HepG2 (cell line): ENCODE measurements at regions not wholly inside any gene's neighbourhood (a gene's known extent, or its start where the extent isn't known, plus 50 kb on each side); places are given as distances from the start of the nearest gene placed in this dataset.
A peak's percentile ranks its signal among the peaks of the same experiment; 100 is the strongest.

Source experiments
- AKAP8 ChIP-seq: sonication (generic); formaldehyde crosslinking; IDR thresholded peaks from 2 replicates; pipeline ENCODE4 v1.5.1; 2020; ENCODE audit warnings: mild to moderate bottlenecking, missing genetic modification reagents
- ATF2 ChIP-seq: sonication (generic); formaldehyde crosslinking; IDR thresholded peaks from 2 replicates; pipeline ENCODE4 v1.4.0; 2020; ENCODE audit warnings: missing genetic modification reagents
- FOSL1 ChIP-seq: sonication (generic); formaldehyde crosslinking; IDR thresholded peaks from 2 replicates; pipeline ENCODE4 v1.9.0; 2021; ENCODE audit warnings: missing genetic modification reagents, borderline replicate concordance
- HIVEP1 ChIP-seq: sonication (generic); formaldehyde crosslinking; IDR thresholded peaks from 2 replicates; pipeline ENCODE4 v1.4.0; 2020; ENCODE audit warnings: mild to moderate bottlenecking, missing genetic modification reagents
- KDM1A ChIP-seq: IDR thresholded peaks from 2 replicates; pipeline ENCODE4 v1.6.1; 2016; ENCODE audit warnings: missing compliant biosample characterization
- KMT2A ChIP-seq: sonication (generic); formaldehyde crosslinking; IDR thresholded peaks from 2 replicates; pipeline ENCODE4 v1.4.0; 2020; ENCODE audit warnings: missing genetic modification reagents
- NCOA2 ChIP-seq: sonication (generic); formaldehyde crosslinking; IDR thresholded peaks from 2 replicates; pipeline ENCODE4 v1.8.0; 2022; ENCODE audit warnings: inconsistent platforms
- NONO ChIP-seq, 2 experiments: fragments of 450-650 bp in 1 of 2; sonication (generic) in 1 of 2; formaldehyde crosslinking in 1 of 2; IDR thresholded peaks in 1 of 2; conservative IDR thresholded peaks in 1 of 2; 2 replicates each; pipeline versions ENCODE4 v1.6.1 to v1.8.0; 2017 to 2022; ENCODE audit warnings: mild to moderate bottlenecking in 1 of 2, missing genetic modification reagents in 1 of 2, moderate library complexity in 1 of 2
- NR3C1 ChIP-seq: sonication (generic); formaldehyde crosslinking; IDR thresholded peaks from 2 replicates; pipeline ENCODE4 v1.4.0; 2020; ENCODE audit warnings: missing genetic modification reagents
- PHF20 ChIP-seq: sonication (generic); formaldehyde crosslinking; IDR thresholded peaks from 2 replicates; pipeline ENCODE4 v1.5.0; 2020; ENCODE audit warnings: mild to moderate bottlenecking, missing genetic modification reagents
- PHF21A ChIP-seq: sonication (generic); formaldehyde crosslinking; IDR thresholded peaks from 2 replicates; pipeline ENCODE4 v1.5.0; 2020; ENCODE audit warnings: mild to moderate bottlenecking, missing genetic modification reagents
- POLR2AphosphoS2 ChIP-seq: IDR thresholded peaks from 2 replicates; pipeline ENCODE4 v1.6.1; 2011; ENCODE audit warnings: low read depth, low read length, improper control_type of control experiment
- POLR2AphosphoS5 ChIP-seq: IDR thresholded peaks from 2 replicates; pipeline ENCODE4 v1.6.1; 2012; ENCODE audit warnings: low read depth, low read length
- RXRA ChIP-seq: sonication (generic); formaldehyde crosslinking; IDR thresholded peaks from 2 replicates; pipeline ENCODE4 v1.5.1; 2020; ENCODE audit warnings: missing genetic modification reagents
- SKI ChIP-seq: fragments of 450-650 bp; IDR thresholded peaks from one replicate; pipeline ENCODE4 v1.6.1; 2018; ENCODE audit warnings: mild to moderate bottlenecking; ENCODE audit not compliant: partially characterized antibody
- SMARCC2 ChIP-seq: fragments of 450-650 bp; IDR thresholded peaks from 2 replicates; pipeline ENCODE4 v1.6.1; 2017; ENCODE audit warnings: antibody characterized with exemption, mild to moderate bottlenecking
- TBX2 ChIP-seq: sonication (generic); formaldehyde crosslinking; IDR thresholded peaks from 2 replicates; pipeline ENCODE4 v1.5.0; 2020; ENCODE audit warnings: missing genetic modification reagents, mild to moderate bottlenecking, borderline replicate concordance
- TCF7 ChIP-seq: sonication (generic); IDR thresholded peaks from 2 replicates; pipeline ENCODE4 v1.6.1; 2016; ENCODE audit warnings: antibody characterized with exemption, low read depth
- U2AF2 ChIP-seq: fragments of 200-400 bp; formaldehyde crosslinking; IDR thresholded peaks from 2 replicates; pipeline ENCODE4 v1.6.1; 2017; ENCODE audit warnings: low read depth, mild to moderate bottlenecking, low read length
- ZBTB43 ChIP-seq: sonication (generic); formaldehyde crosslinking; conservative IDR thresholded peaks from 2 replicates; pipeline ENCODE4 v1.4.0; 2020; ENCODE audit warnings: missing genetic modification reagents
- ZBTB7A ChIP-seq: sonication (generic); formaldehyde crosslinking; IDR thresholded peaks from 2 replicates; pipeline ENCODE4 v1.8.0; 2022; ENCODE audit warnings: mild to moderate bottlenecking, missing genetic modification reagents
- ZNF18 ChIP-seq: sonication (generic); formaldehyde crosslinking; IDR thresholded peaks from 2 replicates; pipeline ENCODE4 v1.8.0; 2022; ENCODE audit warnings: mild to moderate bottlenecking, missing genetic modification reagents; ENCODE audit not compliant: insufficient replicate concordance
- ZNF232 ChIP-seq: sonication (generic); formaldehyde crosslinking; IDR thresholded peaks from 2 replicates; pipeline ENCODE4 v1.4.0; 2020; ENCODE audit warnings: missing genetic modification reagents, borderline replicate concordance
- ZNF256 ChIP-seq: sonication (generic); formaldehyde crosslinking; conservative IDR thresholded peaks from 2 replicates; pipeline ENCODE4 v1.4.0; 2020; ENCODE audit warnings: missing genetic modification reagents
- ZNF280D ChIP-seq: sonication (generic); formaldehyde crosslinking; IDR thresholded peaks from 2 replicates; pipeline ENCODE4 v1.5.1; 2020; ENCODE audit warnings: mild to moderate bottlenecking, missing genetic modification reagents
- ZNF431 ChIP-seq: sonication (generic); formaldehyde crosslinking; IDR thresholded peaks from 2 replicates; pipeline ENCODE4 v1.9.0; 2022; ENCODE audit warnings: missing genetic modification reagents, low read depth, mild to moderate bottlenecking, borderline replicate concordance
- ZNF644 ChIP-seq: IDR thresholded peaks from 2 replicates; pipeline ENCODE4 v1.6.1; 2016; ENCODE audit warnings: low read depth

GRCh38 chr3:20320489-20320888, 134.5 kb upstream of the SGO1 start (continued):
- TF ChIP-seq FOSL1 (no peak), ZNF431 (CRISPR knock-in tag) (no peak), NONO (IDR thresholded peaks at IDR 0.05) (no peak), NONO (CRISPR knock-in tag; conservative IDR thresholded peaks at IDR 0.05) (no peak), U2AF2 (no peak), SMARCC2 (no peak), ZNF232 (CRISPR knock-in tag) (no peak), POLR2AphosphoS2 (no peak), ZBTB43 (no peak), KDM1A (CRISPR knock-in tag) (no peak), ZNF18 (CRISPR knock-in tag) (no peak), TBX2 (CRISPR knock-in tag) (peak; percentile 63; the same call in 1 of the 2 replicates), AKAP8 (CRISPR knock-in tag) (no peak), ATF2 (CRISPR knock-in tag) (peak; percentile 97), SKI (no peak), NR3C1 (no peak), NCOA2 (CRISPR knock-in tag) (peak; percentile 99), ZBTB7A (no peak), RXRA (CRISPR knock-in tag) (peak; percentile 91; the same call in 1 of the 2 replicates), ZNF256 (CRISPR knock-in tag) (no peak), ZNF644 (CRISPR knock-in tag) (peak; percentile 71; the same call in 1 of the 2 replicates), PHF20 (no peak), ZNF280D (CRISPR knock-in tag) (no peak), PHF21A (CRISPR knock-in tag) (peak; percentile 69), KMT2A (no peak), HIVEP1 (no peak), TCF7 (peak; percentile 95), POLR2AphosphoS5 (no peak)
